ENCODE measurements at regions not wholly inside any gene's neighbourhood (a gene's known extent, or its start where the extent isn't known, plus 50 kb on each side); places are given as distances from the start of the nearest gene placed in this dataset.

GRCh38 chr11:134676516-134677287 lies 264.7 kb upstream of the B3GAT1 start:
- Mint-ChIP-seq H3K36me3 (ENCODE audit: low read depth) (no peaks in the 10 kb centered on the region), H3K27me3 (peaks cover 17% of the 10 kb centered on the region), H3K27ac (no peak overlapping the region), H3K4me1 (no peaks in the 10 kb centered on the region), H3K4me3 (no peak overlapping the region), H3K9me3 (no peaks in the 10 kb centered on the region)
- ATAC-seq (replicated peaks): no peak

- Mint-ChIP-seq H3K27ac (no peak overlapping the region), H3K9me3 (no peaks in the 10 kb centered on the region), H3K4me3 (no peak overlapping the region), H3K36me3 (ENCODE audit: low read depth) (no peaks in the 10 kb centered on the region), H3K4me1 (no peaks in the 10 kb centered on the region), H3K27me3 (peaks cover 14% of the 10 kb centered on the region)
- no peak for ATAC-seq (replicated peaks)
Observed at GRCh38 chr11:134675983-134676382, 263.9 kb upstream of the B3GAT1 start.

GRCh38 chr11:134674974-134675373 lies 262.9 kb upstream of the B3GAT1 start:
- no peaks in the 10 kb centered on the region for H3K36me3 Mint-ChIP-seq (ENCODE audit: low read depth)
- no peak overlapping the region for H3K4me3 Mint-ChIP-seq
- ATAC-seq (replicated peaks): no peak
- H3K27ac Mint-ChIP-seq: no peak overlapping the region
- peaks cover 21% of the 10 kb centered on the region for H3K27me3 Mint-ChIP-seq
- H3K4me1 Mint-ChIP-seq: no peaks in the 10 kb centered on the region
- no peaks in the 10 kb centered on the region for H3K9me3 Mint-ChIP-seq

- no peaks in the 10 kb centered on the region for H3K9me3 Mint-ChIP-seq
- no peak overlapping the region for H3K27ac Mint-ChIP-seq
- H3K36me3 Mint-ChIP-seq (ENCODE audit: low read depth): no peaks in the 10 kb centered on the region
- no peak for ATAC-seq (replicated peaks)
- H3K4me1 Mint-ChIP-seq: no peaks in the 10 kb centered on the region
- H3K4me3 Mint-ChIP-seq: no peak overlapping the region
- peaks cover 24% of the 10 kb centered on the region for H3K27me3 Mint-ChIP-seq
Observed at GRCh38 chr11:134670961-134671370, 258.9 kb upstream of the B3GAT1 start.

GRCh38 chr11:134670247-134670782 lies 258.3 kb upstream of the B3GAT1 start:
- H3K9me3 Mint-ChIP-seq: no peaks in the 10 kb centered on the region
- no peaks in the 10 kb centered on the region for H3K36me3 Mint-ChIP-seq (ENCODE audit: low read depth)
- no peak for ATAC-seq (replicated peaks)
- H3K4me1 Mint-ChIP-seq: no peaks in the 10 kb centered on the region
- H3K27me3 Mint-ChIP-seq: peaks cover 24% of the 10 kb centered on the region
- no peak overlapping the region for H3K4me3 Mint-ChIP-seq
- H3K27ac Mint-ChIP-seq: no peak overlapping the region

- H3K4me1 Mint-ChIP-seq: no peaks in the 10 kb centered on the region
- no peaks in the 10 kb centered on the region for H3K9me3 Mint-ChIP-seq
- no peak overlapping the region for H3K4me3 Mint-ChIP-seq
- ATAC-seq (replicated peaks): no peak
- H3K27me3 Mint-ChIP-seq: peaks cover 24% of the 10 kb centered on the region
- H3K27ac Mint-ChIP-seq: no peak overlapping the region
- H3K36me3 Mint-ChIP-seq (ENCODE audit: low read depth): no peaks in the 10 kb centered on the region
Observed at GRCh38 chr11:134669796-134670195, 257.8 kb upstream of the B3GAT1 start.

- no peaks in the 10 kb centered on the region for H3K36me3 Mint-ChIP-seq (ENCODE audit: low read depth)
- ATAC-seq (replicated peaks): no peak
- no peaks in the 10 kb centered on the region for H3K9me3 Mint-ChIP-seq
- H3K27me3 Mint-ChIP-seq: peaks cover 24% of the 10 kb centered on the region
- no peak overlapping the region for H3K4me3 Mint-ChIP-seq
- H3K4me1 Mint-ChIP-seq: no peaks in the 10 kb centered on the region
- H3K27ac Mint-ChIP-seq: no peak overlapping the region
Observed at GRCh38 chr11:134668796-134669195, 256.8 kb upstream of the B3GAT1 start.

- H3K4me3 Mint-ChIP-seq: no peak overlapping the region
- no peaks in the 10 kb centered on the region for H3K9me3 Mint-ChIP-seq
- peaks cover 18% of the 10 kb centered on the region for H3K27me3 Mint-ChIP-seq
- no peak overlapping the region for H3K27ac Mint-ChIP-seq
- H3K4me1 Mint-ChIP-seq: no peaks in the 10 kb centered on the region
- no peaks in the 10 kb centered on the region for H3K36me3 Mint-ChIP-seq (ENCODE audit: low read depth)
- no peak for ATAC-seq (replicated peaks)
Observed at GRCh38 chr11:134668076-134668475, 256.0 kb upstream of the B3GAT1 start.

- Mint-ChIP-seq H3K4me3 (no peak overlapping the region), H3K9me3 (no peaks in the 10 kb centered on the region), H3K27ac (no peak overlapping the region), H3K27me3 (peaks cover 18% of the 10 kb centered on the region), H3K4me1 (no peaks in the 10 kb centered on the region), H3K36me3 (ENCODE audit: low read depth) (no peaks in the 10 kb centered on the region)
- no peak for ATAC-seq (replicated peaks)
Observed at GRCh38 chr11:134667505-134667904, 255.5 kb upstream of the B3GAT1 start.

- no peak for ATAC-seq (replicated peaks)
- Mint-ChIP-seq H3K36me3 (ENCODE audit: low read depth) (no peaks in the 10 kb centered on the region), H3K4me3 (no peak overlapping the region), H3K4me1 (no peaks in the 10 kb centered on the region), H3K27me3 (peaks cover 16% of the 10 kb centered on the region), H3K27ac (no peak overlapping the region), H3K9me3 (no peaks in the 10 kb centered on the region)
Observed at GRCh38 chr11:134667175-134667500, 255.1 kb upstream of the B3GAT1 start.

GRCh38 chr11:134666273-134667174 lies 254.5 kb upstream of the B3GAT1 start:
- Mint-ChIP-seq H3K4me3 (no peak overlapping the region), H3K27ac (no peak overlapping the region), H3K36me3 (ENCODE audit: low read depth) (no peaks in the 10 kb centered on the region), H3K4me1 (no peaks in the 10 kb centered on the region), H3K9me3 (no peaks in the 10 kb centered on the region), H3K27me3 (peaks cover 12% of the 10 kb centered on the region)
- no peak for ATAC-seq (replicated peaks)

- Mint-ChIP-seq H3K9me3 (peaks cover 2% of the 10 kb centered on the region), H3K36me3 (ENCODE audit: low read depth) (no peaks in the 10 kb centered on the region), H3K4me1 (no peaks in the 10 kb centered on the region), H3K4me3 (no peak overlapping the region), H3K27ac (no peak overlapping the region), H3K27me3 (peaks cover 9% of the 10 kb centered on the region)
- ATAC-seq (replicated peaks): no peak
Observed at GRCh38 chr11:134665571-134666270, 253.7 kb upstream of the B3GAT1 start.

GRCh38 chr11:134665188-134665535 lies 253.1 kb upstream of the B3GAT1 start:
- Mint-ChIP-seq H3K36me3 (ENCODE audit: low read depth) (no peaks in the 10 kb centered on the region), H3K27me3 (peaks cover 10% of the 10 kb centered on the region), H3K4me1 (no peaks in the 10 kb centered on the region), H3K27ac (no peak overlapping the region), H3K4me3 (no peak overlapping the region), H3K9me3 (peaks cover 7% of the 10 kb centered on the region)
- no peak for ATAC-seq (replicated peaks)

GRCh38 chr11:134664447-134665187 lies 252.6 kb upstream of the B3GAT1 start:
- no peaks in the 10 kb centered on the region for H3K4me1 Mint-ChIP-seq
- no peak for ATAC-seq (replicated peaks)
- H3K27ac Mint-ChIP-seq: no peak overlapping the region
- H3K27me3 Mint-ChIP-seq: peaks cover 12% of the 10 kb centered on the region
- H3K9me3 Mint-ChIP-seq: peaks cover 9% of the 10 kb centered on the region
- no peaks in the 10 kb centered on the region for H3K36me3 Mint-ChIP-seq (ENCODE audit: low read depth)
- H3K4me3 Mint-ChIP-seq: no peak overlapping the region
